GM12872 (cell line): ENCODE measurements at regions not wholly inside any gene's neighbourhood (a gene's known extent, or its start where the extent isn't known, plus 50 kb on each side); places are given as distances from the start of the nearest gene placed in this dataset.

Experiments
- TF ChIP-seq, protein P1 (sequence below): IDR thresholded peaks from 3 replicates; pipeline ENCODE4 v1.5.1; 2011; ENCODE audit warnings: low read depth, mild to moderate bottlenecking, low read length, moderate library complexity; ENCODE audit not compliant: insufficient read depth

DNA sequence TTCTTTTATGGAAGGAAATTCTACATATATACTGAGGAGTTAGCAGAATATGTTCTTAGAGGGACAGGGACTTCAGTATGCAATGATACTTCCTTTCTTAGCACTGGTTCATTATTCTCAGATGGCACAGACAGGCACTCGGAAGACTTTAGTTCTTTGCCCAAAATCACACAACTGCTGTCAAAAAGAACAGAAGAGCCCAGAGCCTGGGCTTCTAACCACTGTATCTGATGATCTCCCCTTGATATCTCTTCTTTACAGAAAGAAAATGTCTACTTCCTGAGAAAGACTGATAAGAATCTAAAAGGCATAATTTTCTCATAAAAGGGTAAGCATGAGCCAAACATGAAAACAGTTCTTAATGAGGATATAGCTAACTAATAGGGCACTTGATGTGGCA is 2034.2 kb upstream of the PRR20A start:
- TF ChIP-seq, protein P1, sequence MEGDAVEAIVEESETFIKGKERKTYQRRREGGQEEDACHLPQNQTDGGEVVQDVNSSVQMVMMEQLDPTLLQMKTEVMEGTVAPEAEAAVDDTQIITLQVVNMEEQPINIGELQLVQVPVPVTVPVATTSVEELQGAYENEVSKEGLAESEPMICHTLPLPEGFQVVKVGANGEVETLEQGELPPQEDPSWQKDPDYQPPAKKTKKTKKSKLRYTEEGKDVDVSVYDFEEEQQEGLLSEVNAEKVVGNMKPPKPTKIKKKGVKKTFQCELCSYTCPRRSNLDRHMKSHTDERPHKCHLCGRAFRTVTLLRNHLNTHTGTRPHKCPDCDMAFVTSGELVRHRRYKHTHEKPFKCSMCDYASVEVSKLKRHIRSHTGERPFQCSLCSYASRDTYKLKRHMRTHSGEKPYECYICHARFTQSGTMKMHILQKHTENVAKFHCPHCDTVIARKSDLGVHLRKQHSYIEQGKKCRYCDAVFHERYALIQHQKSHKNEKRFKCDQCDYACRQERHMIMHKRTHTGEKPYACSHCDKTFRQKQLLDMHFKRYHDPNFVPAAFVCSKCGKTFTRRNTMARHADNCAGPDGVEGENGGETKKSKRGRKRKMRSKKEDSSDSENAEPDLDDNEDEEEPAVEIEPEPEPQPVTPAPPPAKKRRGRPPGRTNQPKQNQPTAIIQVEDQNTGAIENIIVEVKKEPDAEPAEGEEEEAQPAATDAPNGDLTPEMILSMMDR: no peak

DNA sequence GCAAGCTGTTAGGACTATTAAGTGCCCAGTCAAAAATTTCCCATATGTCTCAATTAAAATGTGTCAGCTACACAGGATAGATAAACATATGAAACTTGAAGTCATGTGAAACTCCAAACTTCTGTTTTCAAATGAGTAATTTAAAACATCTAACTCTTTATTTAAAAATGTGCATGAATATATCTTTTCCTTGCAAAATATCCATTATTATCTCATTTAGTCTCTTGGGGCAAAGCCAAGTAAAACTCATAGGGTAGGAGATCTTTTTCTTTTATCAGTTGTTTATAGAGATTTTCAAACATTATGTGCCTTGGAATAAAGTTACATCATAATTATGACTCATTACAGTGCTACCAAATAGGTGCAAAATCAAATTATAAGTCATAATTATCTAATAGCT is 2020.1 kb upstream of the PRR20A start:
- TF ChIP-seq, protein P1: no peak

DNA sequence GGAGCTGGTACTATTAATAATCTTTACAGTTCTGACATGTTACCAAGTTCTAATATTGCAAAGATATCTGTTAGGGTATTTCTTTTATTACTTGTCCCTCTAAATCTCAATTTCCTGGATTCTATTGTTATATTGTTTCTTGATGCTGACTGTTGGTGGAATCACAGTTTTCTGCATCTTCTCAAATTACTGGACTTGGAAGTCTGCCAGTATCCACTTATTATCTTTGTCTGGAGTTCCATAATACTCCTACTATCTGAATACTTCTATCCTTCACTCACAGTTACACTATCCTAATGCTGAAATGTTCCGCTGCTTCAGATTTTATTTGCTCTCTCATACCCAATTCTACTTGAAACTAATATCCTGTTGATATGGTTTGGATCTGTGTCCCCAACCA is 1985.7 kb upstream of the PRR20A start:
- TF ChIP-seq, protein P1: no peak

DNA sequence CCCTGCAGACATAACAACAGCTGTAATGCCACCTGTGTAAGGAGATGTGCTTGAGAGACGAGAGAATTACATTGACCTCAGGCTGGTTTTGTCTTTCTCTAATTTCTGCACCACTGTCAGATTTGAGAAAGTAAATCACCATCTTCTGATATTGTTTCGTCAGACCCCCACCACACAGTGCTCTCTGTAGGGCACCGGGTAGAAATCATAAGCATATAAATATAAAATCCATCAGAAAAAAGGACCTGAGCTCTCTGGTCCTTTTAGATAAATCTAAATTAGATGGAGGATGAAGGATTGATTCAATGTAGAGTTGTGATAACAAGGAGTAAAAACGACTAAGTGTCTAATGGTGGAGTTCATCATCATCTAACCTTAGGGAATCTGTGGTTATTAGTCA is 1981.0 kb upstream of the PRR20A start:
- TF ChIP-seq, protein P1: no peak

DNA sequence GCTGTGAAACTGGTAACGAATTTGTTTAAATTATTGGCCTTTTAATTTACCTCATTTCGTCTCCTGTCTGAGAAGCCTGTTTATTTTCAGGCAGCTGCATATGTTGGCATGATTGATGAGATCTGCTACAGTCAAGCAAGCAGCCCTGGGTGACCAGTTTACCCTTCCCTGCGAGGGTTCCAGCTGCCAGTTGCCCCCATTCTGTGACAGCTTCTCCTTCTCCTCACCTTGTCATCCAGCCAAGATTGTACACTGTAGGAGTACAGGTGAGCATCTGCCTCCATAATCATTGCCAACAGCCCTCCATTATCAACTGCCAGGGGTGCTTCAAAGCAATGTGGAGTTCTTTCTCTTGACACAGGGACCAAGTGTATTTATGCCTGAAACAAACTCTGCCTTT is 1979.9 kb upstream of the PRR20A start:
- TF ChIP-seq, protein P1: no peak

DNA sequence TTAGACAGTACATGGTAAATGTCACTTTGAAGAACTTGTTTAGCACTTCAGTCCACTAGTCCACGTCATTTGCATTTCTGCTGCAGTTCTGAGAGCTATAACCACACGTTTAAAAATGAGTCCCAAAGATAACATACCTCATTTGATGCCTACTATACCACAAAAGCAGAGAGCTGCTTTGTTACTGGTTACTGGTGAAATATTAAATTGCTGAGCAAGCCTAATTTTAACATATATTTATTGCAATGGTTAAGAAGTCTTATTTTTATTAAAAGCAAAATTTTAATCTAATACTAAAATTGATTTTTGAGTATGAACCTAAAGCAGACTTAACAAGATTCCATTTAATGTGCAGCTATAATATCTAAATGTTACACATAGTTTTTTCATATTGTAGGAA is 1949.7 kb upstream of the PRR20A start:
- TF ChIP-seq, protein P1: no peak

DNA sequence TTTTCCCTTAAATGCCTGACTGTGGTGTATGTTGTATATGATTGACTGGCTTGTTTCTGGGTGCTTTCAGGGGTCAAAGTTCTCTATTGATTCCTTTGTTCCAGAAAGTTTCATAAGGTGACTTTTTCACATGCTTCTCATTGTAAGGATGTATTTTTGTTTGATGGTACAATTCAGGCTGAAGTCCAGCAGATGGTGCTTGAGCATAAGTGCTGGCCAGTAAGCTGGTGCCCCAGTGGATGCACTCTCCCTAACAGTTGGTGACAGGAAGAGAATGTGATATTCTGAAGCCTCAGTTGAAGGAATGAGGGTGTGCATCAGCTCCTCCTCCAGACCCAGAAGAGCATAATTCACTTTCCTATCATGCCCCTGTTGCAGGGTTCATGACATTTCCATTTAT is 1941.6 kb upstream of the PRR20A start:
- TF ChIP-seq, protein P1: no peak
